Kidney capillary endothelial cell (primary cell): ENCODE measurements at regions not wholly inside any gene's neighbourhood (a gene's known extent, or its start where the extent isn't known, plus 50 kb on each side); places are given as distances from the start of the nearest gene placed in this dataset.
"Not testable (repeated sequence)": the region's sequence is repeated elsewhere in the genome, so short reads cannot be mapped to it uniquely, and the experiment has no call there.

Source experiments
- DNase-seq: peaks from one replicate; pipeline ENCODE4 v3.0.0-alpha.2; 2018; ENCODE audit warnings: low spot score

DNA sequence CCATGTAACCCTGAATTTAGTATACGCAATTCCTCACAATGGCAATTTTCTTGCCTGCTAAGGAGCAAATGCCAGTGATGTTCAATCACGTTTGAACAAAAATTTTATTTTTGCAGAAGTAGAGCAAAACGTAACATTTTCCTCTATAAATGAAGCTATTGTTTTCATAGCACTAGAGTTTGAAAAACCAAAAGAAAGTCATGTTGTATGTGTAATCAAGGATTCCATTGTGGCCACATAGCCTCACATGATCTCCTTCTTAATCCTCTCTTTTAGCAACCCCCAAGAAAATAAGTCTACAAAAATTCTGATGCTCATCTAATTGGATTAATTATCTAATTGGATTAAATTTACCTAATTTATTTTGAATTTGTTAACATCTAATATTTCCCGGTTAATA is 1217.4 kb upstream of the FLRT2 start:
- DNase-seq, result no peak

DNA sequence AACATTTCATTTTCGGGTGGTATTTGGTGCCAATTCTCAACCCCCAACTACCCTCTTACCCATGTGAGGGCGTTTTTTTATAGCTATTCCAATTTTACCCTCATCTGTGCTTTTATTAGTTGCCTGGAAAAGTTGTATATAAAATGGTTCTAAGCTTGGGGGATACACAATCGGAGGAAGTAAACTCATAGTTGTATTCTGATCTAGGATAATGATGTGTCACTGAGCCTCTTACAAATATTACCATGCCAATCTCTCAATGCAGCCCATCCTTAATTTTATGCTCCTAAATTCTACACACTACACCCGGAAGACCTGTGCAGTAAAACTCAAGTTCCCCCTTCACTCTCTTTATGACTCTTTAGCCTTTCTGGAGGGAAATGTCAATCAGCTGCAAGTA is 1206.5 kb upstream of the FLRT2 start:
- peak; percentile 83 for DNase-seq

DNA sequence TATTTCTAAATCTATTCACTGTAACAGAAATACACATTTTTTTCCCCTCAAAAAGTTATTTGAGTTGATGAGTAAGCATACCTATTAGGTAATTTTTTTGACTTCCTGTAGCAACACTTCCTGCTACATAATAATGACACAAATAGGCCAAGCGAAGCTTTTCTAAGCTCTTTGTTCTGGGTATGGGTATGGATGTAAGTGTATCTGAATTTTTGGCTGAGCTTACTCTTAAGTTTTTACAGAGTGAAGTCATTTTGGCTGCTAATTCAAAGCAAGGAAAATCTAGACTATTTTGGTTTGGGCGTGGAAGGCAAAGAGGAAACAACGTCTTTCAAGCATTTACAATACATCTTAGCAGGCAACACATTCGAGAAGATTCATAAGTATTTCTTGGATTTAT is 1206.0 kb upstream of the FLRT2 start:
- DNase-seq, result peak; percentile 92

DNA sequence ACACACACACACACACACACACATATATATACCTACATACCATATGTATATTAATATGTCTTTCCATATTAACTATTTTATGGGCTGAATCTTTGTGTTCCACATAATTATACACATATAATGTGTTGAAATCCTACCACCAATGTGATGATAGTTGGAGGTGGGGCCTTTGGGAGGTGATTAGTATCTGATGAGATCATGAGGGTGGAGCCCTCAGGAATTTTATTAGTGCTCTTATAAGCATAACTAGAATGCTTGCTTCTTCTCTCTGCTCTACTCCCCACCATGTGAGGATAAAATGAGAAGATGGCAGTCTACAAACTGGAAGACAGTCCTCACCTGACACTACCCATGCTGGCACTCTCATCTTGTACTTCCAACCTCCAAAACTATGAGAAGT is 1193.5 kb upstream of the FLRT2 start:
- DNase-seq, result no peak

DNA sequence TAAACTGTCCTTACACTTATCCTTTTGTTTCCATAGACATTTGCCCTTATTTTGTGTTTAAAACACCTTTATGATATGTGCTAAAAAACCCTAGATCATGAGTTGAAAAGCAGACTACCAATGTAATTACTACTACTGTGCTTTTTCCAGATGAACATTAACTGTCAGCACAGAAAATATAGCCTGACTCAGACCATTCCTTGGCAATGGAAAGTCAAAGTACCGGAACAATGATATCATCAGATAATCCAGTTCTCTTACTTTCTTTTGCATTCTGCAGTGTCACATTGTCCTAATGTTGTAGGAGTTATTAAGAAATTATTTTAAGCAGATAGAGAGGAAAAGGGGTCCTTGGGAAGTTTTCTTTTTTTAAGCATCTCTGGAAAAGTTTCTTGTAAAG is 1189.0 kb upstream of the FLRT2 start:
- no peak for DNase-seq

DNA sequence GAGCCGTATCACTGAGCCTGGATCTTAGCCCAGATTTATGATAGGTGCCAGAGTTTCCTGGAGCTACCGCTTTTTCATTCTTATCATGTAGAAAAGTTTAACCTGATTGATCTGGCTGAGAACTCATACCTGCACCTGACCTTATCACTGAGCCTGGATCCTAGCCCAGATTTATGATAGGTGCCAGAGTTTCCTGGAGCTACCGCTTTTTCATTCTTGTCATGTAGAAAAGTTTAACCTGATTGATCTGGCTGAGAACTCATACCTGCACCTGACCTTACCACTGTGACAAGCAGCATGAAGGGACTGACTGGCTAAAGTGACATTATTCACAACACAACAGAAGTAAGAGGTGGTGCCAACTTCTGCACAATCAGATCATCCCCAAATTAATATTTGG is 1188.1 kb upstream of the FLRT2 start:
- not testable (repeated sequence) for DNase-seq

DNA sequence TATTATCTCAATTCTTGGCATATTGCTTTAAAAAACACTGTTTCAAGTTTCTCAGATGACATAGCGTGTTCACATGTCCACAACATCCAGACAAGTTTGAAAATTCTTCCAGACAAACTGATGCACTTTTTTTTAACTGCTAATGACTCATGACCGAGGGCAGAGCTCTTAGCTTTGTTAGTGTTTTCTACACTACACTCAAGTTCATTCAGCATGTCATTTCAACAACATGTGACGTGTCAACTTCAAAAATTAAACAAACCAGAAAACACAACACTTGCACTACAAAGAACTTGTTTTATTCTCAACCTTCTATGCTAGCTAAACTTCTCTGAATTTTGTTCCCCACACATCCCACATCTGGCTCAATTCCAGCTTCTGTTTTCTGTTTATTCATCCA is 1186.3 kb upstream of the FLRT2 start:
- DNase-seq, result no peak

DNA sequence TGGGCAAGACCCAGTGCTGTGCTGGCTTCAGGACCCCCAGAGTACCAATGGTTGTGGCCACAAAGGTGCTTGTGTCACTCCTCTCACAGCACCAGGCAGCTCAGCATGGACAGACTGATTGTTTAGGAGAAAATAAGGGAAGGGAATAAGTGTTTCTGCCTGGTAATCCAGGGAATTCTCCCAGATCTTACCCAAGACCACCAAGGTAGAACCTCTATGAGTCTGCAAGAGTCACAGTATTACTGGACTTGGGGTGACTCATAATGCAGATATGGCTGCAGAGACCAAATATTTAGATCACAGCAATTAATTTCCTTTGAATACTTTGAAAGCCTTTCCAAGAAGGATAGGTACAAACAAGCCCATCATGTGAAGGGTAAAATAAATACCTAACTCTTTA is 1178.3 kb upstream of the FLRT2 start:
- DNase-seq, result no peak

DNA sequence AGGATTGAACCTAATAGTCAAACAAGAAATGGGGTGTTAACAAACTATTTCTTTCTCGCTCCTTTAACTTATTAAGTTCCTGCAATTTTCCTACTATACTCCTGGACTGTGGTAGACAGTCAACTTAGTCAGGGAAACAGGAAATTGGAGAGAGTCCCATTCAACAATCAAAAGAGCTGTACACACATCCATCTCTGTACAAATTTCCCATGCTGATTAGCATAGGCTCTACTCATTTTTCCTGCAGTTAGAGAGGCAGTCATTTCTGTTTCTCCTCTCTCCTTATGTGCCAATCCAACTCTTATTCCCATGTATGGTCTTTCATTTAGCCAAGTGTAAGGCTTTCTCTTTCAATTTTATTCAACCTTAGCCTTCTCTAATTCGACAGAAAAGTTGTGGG is 1168.5 kb upstream of the FLRT2 start:
- no peak for DNase-seq

DNA sequence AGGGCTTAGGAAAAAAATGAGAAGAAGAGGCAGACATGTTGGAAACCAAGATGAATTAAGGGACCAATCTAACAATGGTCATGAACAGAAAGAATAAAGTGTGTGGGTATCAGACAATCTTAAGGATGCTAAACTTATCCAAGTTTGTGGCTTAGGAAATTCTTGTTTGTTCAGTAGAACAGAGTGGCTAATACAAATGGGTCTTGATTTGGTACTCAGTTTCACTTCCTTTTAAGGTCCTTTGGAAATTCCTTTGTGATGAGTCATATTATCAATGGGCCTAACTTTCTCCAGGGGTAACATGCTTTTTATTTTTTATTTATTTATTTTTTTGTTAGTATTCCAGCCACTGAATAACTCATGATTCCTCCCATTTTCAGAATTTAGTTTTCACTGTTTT is 1154.7 kb upstream of the FLRT2 start:
- peak; percentile 36 for DNase-seq

DNA sequence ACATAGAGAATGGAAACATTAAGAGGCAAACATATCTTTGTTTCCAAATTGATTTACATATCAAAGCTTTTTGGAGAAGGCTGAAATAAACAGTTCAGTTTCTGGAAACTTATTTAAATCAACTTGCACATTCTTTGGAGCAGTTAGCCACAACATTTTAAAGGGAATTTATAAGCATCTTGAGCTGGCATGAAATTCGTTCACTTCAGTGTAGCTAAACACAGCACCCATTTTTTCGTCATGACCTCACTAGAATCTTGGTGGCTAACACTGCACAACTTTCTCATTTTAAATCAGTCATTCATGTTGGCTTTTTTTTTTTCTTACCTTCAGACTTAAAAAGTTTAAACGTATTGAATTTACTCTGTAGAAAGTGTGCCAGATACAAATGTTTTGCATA is 1139.9 kb upstream of the FLRT2 start:
- no peak for DNase-seq

DNA sequence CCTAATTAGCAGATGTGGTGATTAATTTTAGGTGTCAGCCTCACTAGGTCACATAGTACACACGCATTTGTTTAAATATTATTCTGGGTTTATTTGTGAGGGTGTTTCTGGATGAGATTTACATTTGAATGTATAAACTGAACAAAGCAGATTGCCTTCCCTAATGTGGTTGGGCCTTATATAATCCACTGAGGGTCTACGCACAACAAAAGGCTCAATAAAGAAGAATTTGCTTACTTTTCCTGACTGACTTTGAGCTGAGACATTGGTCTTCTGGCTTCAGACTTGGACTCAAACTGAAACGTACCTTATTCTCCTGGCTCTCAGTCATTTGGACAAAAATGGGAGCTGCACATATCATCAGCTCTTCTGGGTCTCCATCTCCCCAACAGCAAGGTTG is 1132.3 kb upstream of the FLRT2 start:
- DNase-seq, result no peak

DNA sequence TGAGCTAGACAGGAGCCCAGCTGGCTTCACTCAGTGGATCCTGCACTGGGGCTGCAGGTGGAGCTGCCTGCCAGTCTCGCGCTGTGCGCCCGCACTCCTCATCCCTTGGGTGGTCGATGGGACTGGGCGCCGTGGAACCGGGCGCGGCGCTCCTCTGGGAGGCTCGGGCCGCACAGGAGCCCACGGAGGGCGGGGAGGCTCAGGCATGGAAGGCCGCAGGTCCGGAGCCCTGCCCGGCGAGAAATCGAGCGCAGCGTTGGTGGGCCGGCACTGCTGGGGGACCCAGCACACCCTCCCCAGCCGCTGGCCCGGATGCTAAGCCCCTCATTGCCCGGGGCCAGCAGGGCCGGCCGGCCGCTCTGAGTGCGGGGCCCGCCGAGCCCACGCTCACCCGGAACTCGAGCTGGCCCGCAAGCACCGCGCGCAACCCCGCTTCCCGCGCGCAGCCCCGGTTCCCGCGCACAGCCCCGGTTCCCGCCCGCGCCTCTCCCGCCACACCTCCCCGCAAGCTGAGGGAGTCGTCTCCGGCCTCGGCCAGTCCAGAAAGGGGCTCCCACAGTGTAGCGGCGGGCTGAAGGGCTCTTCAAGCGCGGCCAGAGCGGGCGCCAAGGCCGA is 1130.5 kb upstream of the FLRT2 start:
- DNase-seq, result no peak

DNA sequence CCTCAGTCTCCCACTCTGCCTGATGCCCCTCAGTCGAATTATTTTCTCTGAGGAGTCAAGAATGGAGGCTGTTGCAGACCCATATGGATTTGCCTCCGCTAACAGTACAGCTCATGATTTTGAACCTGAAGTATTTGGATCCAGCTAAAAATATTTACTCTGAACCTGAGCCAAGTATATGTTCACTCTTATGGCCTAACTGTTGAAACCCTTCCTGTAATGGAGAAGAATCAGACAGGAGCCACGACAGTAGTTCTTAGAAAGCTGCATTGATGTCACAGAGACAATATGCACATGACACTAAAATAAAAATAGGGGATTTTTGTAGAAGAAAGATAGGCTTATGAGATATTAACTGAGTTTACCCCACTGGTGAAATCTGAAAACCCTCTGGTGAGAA is 1128.3 kb upstream of the FLRT2 start:
- DNase-seq, result no peak

DNA sequence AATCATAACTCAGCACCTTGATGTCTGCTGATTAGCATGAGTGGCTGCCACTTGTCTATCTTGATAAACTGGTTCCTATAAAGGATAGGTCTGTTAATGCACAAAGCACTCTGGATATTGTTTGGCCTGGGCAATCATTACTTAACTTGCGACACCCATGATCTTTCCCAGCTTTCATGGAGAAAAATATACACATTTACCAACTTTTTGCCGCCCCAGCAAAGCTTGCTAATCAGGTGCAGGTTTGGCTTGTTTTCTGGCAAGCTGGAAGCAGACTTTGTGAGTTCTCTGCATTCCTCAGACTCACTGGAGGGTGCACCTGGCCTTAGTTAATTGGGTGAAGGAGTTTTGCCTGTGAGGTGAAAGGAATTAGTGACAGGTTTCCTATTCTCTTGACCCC is 1126.4 kb upstream of the FLRT2 start:
- no peak for DNase-seq

DNA sequence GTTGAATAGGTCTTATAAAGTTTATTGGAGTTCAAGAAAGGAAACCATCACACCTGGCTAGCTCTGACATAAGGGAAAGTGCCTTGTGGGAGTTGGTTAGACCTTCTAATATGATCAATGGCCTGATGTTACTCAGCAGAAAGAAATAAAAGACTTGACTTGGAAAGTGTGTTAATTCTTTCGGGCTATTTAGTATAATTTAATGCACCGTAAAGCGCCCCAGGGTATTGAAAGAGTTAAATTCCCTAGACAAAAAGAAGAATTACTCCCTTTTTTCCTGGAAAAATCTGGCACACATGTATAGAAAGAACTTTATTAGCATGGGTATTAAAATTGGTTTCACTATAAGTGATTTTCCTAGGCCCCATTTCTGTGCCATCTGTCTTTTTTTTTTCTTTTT is 1125.7 kb upstream of the FLRT2 start:
- DNase-seq, result no peak

DNA sequence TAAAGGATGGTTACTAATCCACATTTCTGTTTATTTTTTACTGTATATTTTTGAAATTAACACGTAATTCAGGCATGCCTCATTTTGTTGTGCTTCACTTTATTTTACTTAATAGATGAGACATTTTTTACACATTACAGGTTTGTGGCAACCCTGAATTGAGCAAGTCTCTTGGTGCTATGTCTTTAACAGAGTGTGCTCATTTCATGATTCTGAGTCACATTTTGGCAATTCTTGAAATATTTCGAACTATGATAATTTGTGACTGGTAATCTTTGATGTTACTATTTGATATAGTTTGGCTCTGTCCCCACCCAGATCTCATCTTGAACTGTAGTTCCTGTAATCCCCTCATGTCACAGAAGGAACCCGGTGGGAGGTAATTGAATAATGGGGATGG is 1120.5 kb upstream of the FLRT2 start:
- no peak for DNase-seq

DNA sequence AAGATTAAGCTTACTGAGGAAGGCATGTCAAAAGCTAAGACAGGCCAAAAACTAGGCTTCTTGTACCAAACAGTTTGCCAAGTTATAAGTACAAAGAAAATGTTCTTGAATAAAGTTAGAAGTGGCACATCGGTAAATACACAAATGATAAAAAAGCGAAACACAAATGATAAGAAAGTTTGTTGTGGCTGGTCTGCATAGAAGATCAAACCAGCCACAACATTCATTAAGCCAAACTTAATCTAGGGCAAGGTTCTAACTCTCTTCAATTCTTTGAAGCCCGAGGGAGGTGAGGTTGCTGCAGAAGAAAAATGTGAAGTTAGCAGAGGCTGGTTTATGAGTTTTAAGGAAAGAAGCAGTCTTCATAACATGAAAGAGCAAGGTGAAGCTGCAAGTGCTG is 1119.6 kb upstream of the FLRT2 start:
- no peak for DNase-seq

DNA sequence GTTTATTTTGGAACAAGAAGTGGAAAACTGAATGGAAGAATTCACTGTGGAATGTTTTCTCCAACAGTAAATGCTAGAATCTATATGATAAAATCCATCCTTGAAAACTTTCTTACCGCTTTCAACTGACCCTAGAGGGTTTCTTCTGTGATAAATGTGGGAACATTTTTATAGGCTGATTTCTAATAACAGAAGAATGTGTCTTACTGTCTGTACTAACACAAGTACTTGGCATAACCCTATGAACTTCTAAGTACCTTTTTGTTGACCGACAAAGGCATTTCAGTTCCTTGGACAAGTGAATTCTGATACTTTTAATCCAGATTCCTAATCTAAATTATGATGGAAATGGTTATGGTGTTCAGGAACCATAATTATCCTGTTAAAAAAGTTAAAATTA is 1109.7 kb upstream of the FLRT2 start:
- DNase-seq, result no peak

DNA sequence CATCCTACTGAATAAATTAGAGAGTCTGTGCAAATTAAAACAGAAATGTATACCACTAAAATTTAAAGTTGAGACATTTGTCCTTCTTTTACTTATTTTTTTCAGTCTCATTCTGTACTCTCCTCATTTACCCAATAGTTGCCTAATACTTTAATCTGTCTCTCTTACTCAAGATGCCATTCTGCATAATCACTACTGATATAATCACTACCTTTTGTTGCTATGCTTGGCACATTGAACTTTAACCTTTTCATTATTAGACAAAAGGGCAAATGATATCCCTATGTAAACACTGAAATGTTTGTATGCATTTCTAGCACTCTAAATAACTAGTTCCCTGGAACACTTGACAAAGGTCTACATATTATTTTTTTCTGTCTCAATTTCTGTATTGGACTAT is 1108.3 kb upstream of the FLRT2 start:
- DNase-seq, result no peak

DNA sequence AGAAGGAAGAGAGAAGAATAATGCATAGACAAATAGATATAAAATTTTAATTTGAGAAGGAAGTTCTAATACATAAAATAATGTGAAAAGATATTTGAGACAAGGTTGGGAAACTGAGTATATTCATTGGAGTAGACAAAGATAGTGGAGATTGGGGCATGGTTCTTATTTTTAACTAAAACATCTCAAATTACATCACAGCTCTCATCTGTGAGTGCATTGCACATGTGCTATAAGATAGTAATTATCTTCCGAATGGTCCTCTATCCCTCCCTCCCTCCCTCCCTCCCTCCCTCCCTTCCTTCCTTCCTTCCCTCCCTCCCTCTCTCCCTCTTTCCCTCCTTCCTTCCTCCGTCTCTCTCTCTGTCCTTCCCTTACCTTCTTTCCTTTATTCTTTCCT is 1104.0 kb upstream of the FLRT2 start:
- no peak for DNase-seq

DNA sequence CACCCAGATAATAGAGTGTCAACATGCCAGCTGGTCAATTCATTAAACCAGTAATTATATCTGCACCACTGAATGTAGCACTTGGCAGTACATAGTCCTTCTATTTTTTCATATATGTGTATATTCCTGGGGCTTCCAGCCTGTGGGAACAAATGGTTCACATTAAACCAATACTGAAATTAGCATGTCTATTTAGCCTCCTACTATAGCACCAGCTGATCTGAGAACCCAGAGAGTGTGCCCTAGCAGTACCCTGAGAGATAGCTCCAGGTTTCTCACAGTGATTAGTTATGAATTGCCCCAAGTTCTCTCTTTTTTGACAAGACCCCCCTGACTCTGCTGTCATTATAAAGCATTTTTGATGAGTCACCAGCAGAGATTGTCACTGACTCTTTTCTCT is 1097.3 kb upstream of the FLRT2 start:
- DNase-seq, result no peak

DNA sequence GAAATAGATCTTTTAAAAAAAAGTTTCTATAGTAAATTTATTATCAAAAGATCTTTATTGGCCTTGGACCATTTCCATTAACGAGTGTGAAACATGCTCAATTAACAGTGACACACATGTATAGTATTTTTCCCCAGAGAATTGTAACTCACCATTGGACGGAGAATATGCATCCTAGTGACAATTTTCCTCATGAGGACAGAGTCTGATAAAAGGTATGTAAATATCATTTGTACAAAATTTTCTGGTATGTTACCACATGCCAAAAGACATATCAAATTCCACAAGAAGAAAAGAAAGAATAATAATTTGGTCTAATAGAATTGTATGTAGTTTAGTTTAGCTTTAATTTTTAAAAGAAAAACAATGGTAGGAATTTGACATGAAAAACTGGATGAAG is 1096.0 kb upstream of the FLRT2 start:
- DNase-seq, result no peak

DNA sequence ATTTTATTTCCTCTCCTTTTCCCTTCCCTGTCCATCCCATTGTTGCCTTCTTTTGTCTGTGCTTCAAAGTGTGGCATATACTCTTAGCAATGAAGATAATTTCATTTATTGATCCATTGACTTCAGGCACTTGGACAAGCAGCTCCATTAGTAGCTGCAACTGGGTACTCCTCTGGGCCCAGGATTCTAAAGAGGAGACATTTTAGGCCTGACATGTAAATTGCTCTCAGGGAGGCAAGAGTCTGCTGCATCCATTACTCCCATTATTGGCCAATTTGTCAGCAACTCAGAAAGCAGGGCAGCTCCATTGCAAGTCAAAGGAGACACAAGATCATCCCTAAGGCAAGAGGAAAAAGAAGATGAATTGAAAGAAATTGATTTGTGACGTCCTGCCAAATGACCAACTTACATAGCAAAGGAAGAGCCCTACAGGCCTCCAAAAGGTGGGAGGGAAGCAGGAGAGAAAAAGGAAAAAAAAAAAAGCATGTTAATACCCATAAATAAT is 1094.1 kb upstream of the FLRT2 start:
- no peak for DNase-seq

DNA sequence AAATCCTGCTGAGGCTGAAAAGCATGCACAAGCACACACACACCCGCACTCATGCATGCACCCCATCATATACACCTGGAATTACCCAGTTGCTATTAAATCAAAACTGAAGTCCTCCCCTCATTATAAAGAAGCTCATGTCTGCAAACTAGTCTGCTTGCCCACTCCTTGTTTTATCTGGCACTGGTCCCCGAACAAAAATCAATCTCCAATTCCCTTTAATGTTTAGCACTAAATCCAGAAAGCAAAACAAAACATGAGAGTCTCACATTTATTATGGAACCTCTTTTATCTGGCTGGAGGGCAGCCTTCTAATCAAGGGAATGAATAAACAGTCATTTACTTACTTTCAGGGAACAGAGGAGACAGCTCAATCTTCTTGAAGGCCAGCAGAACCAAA is 1093.4 kb upstream of the FLRT2 start:
- no peak for DNase-seq
